ENCODE measurements at regions not wholly inside any gene's neighbourhood (a gene's known extent, or its start where the extent isn't known, plus 50 kb on each side); places are given as distances from the start of the nearest gene placed in this dataset.
"Not testable (repeated sequence)": the region's sequence is repeated elsewhere in the genome, so short reads cannot be mapped to it uniquely, and the experiment has no call there.

DNA sequence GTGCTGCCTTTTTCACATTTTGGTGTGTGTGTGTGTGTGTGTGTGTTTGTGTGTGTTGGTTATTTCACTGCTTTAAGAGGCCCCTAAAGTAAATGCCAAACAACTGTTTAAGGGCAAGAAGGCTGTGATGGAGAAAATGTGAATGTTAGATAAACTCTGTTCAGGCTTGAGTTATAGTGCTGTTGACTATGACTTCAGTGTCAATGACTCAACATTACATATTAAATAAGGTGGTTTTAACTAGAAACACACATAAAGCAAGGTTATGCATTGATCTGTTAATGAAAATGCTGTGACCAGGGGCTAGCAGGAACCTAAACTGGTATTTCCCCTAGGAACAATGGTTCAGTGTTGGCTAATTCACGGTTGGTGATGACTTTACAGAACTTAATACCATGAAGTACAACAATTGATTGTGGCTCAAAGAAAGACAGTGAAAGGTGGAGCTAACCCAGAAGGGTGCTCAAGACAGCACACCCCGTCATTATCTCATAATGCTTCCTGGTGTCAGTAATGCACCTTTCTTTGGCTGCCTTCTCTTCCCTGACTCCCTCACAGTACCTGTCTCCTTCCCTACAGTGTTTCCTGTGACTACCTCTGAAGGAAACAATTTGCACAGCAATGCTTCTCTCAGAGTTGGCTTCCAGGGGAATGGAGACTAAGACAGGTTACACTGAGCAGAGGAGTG lies 116.1 kb downstream of the RIN2 start:
- DNase-seq, result no peak

DNA sequence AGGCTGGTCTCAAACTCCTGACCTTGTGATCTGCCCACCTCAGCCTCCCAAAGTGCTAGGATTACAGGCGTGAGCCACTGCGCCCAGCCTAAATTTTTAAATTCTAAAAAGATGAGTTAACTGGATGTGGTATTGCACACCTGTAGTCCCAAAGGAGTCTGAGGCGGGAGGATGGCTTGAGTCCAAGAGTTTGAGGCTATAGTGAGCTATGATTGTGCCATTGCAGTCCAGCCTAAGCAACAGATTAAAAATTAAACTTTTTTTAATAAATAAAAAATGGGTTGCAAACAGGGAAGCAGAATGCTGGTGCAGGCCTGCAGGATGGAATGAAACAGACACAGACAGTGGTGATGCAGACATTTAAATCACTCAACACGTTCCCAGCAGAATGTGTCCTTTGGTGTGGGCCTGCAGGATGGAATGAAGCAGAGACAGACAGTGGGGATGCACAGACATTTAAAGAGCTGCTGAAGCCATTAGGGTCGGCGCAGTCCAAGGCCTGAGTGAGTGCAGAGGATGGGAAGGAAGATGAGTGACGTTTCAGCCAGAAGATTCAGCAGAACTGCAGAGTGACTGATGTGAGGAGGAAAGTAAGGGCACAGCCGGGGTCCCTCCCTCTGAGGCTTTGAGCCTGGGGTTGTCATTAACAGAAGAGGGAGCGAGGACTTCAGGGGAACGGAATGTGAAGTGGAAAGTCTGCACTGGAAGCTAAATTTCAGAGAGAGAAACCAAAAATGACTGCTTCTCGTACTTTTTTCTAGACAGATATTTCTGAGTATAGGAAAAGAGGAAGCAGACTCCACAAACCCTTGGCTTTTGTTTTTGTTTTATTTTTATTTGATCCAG lies 117.5 kb downstream of the RIN2 start:
- DNase-seq, result peak; percentile 70

DNA sequence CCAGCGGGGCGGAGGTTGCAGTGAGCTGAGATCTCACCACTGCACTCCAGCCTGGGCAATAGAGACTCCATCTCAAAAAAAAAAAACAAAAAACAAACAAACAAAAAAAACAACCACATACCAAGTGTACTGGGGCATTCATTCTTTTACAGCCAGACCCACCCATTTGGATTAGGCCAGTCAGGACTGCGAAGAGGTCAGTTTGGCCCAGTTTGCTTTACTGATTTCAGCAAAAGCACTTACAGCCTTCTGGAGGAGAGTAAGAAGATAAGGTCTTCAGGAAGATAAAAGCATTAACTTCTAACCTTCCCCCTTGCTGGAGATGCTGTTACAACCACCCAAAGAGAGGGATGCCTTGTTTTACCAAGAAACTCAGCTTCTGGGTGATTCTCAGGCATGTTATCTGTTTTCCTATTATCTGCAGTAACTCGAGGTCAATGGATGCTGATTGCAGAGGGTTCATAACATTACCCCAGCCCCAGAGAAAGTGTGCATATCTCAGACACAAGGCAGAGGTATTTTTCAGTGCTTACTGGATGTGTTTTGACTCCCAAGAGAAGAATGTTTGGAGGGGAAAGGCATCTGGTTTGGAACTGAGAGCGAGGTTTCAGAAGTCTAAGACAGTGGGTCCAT lies 118.9 kb downstream of the RIN2 start:
- no peak for DNase-seq

DNA sequence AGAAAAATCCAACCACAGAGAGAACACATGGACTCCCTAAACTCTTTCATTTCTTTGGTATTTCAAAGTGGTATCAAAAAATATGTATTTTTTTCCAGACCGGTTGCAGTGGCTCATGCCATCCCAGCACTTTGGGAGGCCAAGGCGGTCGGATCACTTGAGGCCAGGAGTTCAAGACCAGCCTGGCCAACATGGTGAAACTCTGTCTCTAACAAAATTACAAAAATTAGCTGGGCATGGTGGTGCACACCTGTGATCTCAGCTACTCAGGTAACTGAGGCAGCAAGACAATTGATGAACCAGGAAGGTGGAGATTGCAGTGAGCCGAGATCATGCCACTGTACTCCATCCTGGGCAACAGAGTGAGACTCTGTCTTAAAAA lies 121.8 kb downstream of the RIN2 start:
- DNase-seq, result not testable (repeated sequence)

DNA sequence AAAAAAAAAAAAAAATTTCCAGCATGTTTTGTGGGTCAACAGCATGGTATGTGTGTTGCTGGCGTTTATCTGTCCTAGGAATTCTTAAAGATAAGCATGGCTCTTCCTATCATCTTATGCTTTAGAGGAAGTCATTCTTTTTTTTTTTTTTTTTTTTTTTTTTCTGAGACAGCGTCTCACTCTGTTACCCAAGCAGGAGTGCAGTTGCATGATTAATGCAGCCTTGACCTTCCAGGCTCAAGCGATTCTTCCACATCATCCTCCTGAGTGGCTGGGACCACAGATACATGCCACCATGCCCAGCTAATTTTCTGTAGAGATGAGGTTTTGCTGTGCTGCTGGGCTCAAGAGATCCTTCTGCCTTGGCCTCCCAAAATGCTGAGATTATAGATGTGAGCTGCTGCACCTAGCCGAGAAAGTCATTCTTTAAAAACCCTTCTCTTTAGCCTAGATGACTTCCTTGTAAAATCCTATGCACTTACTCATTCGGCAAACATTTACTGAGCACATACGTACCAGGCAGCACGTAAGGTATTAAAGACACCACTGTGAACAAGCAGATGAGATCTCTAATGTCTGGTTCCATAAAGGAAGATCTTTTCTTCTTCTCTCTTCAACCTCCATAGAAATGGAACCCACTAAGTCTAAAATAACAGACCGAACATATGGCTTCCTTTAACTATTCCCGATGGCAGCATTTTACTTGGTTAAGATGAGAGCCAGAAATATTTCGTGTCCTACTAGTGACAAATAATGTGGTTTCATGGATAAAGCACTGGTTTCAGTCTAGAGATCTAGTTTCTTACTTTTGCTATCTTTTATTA lies 122.4 kb downstream of the RIN2 start:
- no peak for DNase-seq

DNA sequence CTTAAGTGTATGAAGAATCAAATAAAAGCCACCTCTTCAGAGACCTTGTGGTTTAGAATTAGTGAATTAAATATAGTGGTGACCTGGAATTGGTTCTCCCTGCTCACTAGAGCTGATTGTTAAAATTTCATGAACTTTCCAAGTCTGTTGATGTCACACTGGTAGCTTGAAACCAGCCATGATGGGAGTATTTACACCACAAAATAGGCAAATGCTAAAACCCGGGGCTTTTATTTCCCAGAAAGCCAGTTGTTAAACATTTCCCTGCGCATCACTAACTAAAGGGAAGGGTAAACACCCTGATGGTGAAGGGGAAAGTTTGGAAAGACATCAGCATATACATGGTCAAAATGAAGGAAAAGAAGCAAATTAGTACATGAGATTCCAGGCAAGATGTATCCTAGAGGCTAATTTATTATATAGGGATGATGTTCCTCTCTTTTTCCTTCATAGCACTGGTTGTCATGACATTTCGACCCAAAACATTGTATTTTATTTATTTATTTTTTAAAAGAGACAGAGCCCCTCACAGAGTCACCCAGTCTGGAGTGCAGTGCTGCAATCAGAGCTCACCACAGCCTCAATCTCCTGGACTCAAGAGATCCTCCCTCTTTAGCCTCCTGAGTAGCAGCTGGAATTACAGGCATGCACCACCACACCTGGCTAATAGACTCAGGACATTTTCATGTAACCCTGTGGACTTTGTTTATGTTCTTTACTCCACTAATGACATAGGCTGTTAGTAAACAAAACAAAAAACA lies 123.2 kb downstream of the RIN2 start:
- DNase-seq, result no peak

DNA sequence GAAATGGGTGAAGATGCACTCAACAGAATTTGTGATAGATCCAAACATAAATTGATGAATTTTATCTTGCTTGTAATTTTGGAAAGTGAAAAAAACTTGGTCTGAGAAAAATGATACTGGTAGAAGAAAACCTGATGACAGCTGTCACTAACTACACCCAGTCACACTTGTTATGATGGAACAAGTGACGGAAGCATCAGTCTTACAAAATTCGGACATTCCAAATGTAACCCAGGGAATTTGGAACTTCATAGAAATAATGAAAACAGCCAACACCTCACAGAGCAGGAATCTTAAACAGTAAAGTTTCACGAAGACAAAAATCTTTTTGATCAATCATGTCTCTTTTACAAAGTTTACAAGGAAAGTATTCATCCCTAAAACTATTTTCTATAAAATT lies 123.9 kb downstream of the RIN2 start:
- DNase-seq, result no peak

DNA sequence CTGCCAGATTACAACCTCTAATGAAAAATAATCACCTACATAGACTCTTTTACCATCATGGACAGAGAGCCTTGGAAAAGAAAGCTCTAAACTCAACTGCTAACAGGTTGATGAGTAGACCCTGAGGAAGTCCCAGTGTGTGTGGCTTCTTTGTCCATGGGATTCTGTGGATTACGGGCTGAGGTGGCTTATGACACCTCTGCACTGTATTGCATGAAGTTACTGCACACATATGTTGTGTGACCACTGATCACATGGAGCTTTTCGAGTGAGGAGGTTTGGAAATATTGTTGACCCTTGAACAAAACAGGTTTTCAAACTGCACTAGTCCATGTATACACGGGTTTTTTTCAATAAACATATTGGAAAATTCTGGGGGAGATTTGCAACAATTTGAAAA lies 124.4 kb downstream of the RIN2 start:
- DNase-seq, result no peak

DNA sequence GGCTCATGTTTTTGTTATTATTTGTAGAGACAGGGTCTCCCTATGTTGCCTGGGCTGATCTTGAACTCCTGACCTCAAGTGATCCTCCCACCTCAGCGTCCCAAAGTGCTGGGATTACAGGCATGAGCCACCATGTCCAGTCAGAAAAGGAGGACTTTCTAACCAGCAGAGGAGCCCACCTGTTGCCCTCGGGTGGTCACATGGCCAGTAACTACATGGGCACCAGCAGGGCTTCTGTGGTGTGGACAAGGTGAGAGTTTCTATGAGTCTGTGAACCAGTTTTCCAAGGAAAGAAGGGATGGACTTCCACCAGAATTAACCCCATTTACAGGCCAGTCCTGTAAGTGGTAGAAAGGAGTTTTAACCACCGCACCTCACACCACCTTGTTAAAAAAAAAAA lies 125.4 kb downstream of the RIN2 start:
- no peak for DNase-seq

DNA sequence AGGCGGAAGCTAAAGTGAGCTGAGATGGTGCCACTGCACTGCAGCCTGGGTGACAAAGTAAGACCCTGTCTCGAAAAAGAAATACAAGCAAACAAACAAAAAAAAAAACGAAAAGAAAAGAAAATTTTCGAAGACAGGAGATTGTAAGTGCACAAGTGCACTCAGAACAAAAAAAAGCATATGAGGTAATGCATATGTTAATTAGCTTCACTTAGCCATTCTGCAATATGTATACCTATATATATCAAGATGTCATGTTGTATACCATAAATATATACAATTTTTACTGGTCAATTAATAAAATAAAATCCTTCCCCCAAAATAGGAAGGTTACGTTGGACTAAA lies 127.5 kb downstream of the RIN2 start:
- no peak for DNase-seq

DNA sequence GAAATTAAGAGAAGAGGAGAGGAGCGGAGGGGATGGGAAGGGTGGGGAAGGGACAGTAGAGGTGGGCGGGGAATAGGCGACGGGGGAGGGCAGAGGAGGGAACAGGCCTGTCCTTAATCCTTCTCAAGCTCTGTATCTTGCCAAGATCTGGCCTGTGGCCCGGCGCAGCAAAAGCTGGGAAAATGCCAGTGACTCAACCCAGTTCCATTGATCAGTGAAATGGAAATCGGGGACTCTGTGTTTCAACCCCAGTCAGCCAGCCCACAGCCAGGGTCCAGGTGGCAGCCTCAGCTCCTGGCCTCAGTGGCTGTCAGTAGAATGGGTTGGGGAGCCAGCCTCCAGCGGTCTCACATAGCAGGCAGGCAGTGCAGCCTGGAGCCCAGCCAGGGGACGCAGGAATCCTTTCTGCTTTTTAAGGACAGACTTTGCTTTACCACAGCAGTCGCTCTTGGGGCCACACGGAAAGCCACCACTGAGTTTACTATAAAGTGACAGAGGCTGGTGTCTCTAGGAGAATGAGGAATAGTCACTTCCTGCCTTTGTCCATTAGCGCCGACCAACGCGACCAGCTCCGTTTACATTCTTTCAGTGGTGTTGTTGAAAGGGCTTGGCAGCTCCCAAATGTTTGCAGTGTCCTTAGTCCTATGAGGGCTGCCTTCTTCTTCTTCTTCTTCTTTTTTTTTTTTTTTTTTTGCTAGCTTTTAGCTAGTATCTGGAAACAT lies 128.0 kb downstream of the RIN2 start:
- no peak for DNase-seq

DNA sequence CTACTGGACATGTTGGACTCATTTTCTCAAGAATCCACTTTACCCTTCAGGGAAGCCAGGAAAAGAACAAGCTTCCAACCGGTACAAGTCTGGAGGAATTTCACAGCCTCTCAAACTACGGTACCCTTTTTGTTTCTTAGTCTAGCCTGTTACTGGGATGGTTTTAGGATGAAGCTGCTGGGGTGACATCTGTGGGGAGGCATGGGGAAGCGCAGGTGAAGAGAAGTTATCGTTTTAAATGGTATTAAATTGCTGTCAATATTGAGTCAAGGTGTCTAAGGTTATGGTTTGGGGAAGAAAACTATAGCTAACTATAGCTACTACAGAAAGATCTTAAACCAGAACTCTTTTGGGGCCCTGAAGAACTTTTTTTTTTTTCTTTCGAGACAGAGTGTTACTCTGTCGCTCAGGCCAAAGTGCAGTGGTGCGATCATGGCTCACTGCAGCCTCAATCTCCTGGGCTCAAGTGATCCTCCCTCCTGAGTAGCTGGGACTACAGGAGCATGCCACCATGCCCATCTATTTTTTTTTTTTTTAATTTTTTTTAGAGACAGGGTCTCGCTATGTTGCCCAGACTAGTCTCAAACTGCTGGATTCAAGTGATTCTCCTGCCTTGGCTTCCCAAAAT lies 128.7 kb downstream of the RIN2 start:
- no peak for DNase-seq

DNA sequence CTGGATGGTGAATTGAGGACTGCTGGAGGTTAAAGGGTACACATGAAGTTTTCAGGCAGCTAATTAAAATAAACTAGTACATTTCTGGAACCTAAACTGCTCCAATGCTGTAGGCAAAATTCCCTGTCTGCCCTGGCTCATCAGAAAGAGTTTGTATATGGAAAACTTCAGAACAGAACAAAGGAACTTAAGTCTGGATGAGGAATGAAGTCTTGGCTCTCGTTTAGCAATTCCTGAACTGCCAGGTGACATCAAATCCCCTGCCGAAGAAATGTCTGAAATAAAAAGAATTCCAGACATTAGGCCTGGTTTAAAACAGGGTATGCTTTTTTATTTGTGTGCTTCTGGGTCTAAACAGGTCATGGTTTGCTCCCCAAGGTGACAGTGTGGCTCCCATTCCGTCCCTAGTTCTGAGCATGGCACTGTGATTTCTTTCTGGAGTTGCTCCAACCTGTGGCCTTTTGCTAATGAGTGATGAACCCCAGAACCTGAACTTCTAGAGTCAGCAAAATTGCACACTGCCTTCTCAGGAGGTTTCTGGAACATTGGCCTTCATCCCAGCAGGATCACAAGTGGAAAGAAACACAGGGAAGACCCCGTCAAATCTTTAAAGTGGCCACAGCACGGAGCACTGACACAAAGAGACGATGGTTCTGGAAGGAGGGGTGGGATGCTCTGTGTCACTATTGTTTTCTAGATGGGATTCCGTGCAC lies 129.4 kb upstream of the NAA20 start:
- peak; percentile 65 for DNase-seq

DNA sequence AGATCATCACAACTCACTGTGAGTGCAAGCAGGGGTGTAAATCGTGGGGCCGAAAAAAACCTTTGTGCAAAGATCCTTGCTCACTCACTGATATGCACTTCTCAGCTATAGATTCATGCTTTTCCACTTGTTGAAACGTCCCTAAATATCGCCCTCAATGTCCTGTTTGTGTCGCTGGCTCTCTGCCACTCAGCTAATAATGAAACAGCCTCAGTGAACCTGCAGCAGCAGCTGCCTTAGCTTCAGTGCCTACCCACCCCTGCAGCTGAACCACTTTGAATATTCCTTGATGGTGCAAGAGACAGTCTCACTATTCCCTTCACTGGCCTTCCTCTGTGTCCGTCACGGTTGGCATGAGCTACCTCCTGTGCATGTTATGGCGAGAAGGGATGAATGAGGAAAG lies 128.9 kb upstream of the NAA20 start:
- DNase-seq, result no peak

DNA sequence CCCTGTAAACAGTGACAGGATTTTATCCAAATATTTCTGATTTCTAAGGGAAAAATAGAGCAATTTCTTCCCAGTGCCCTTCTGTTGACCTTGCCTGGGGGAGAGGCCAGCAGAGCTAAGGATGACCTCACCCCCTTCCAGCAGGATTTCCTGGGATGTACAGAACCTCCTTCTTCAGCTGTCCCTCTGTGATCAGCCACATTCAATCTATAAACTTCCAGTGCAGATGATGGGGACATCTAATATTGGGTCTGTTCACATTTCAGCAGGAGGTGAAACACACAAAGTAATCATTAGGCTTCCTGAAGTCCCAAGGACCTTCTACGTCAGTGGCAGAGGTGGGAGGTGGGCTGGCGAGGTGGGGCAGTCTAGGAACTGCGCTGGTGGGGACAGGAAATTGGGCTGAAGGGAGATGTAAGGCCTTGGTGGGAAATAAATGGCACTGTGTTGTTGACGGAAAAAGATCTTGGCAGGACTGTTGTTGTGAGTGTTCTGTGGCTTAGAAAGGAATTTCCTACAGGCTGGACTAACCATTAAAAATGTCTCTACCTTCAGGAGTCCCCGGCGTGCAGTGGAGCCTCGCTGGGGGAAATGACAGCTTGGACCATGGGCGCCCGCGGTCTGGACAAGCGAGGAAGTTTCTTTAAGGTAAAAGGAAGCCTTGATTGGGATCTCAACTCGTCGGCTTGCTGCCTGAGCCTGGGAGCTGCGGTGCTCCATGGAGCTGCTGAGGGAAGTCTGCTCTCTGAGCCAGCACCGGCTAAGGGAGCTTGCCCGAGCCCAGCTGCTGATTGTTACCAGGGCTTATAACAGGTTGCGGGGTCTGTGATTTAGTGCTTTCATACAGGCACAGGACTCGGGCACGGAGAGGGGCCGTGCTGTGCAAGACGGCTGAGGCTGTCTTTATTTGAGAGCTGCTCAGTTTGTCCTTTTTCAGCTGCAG lies 127.9 kb upstream of the NAA20 start:
- DNase-seq, result peak; percentile 71

DNA sequence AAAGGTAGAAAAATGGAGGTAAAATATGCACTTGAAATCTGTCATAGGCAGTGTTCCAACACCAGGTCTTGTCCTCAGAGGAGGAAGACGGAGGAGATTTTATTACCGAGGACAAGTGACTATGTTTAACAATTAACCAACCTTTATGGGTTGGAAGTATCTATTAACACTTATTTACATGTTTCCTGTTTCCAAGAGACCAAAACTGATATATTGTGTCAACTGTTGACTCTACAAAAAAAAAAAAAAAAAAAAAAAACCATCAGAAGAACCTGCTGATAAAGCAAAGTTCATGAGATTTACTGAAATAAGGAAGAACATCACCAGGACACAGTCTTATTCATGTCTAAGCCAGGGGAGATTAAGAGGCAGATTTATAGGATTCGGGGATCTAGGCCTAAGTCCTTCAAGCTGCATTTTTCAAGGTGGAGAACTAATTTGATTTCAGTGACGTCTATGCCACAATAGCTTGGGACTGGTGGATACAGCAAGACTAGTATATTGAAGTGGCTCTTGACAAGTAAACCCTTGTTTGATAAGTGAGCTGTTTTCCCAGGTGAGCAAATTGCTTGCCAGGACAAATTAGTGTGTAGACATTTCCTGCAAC lies 126.6 kb upstream of the NAA20 start:
- DNase-seq, result no peak

DNA sequence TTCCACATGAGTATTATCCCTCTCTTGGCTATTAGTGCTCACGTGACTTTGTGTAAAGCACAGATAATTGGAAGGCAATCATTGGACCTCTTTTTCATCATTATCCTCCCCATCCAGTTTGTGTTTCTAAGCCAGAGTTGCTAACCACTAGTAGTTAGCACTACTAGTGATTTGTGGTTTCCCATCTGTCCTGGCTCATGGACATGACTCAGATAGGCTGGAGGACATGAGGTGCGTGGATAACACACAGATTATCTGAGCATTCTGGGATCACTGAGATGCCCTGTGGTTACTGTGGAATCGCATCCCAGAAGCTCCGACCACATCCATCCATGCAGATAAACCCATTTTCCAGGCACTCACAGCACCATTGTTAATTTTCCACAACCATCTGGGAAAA lies 123.8 kb upstream of the NAA20 start:
- DNase-seq, result no peak

DNA sequence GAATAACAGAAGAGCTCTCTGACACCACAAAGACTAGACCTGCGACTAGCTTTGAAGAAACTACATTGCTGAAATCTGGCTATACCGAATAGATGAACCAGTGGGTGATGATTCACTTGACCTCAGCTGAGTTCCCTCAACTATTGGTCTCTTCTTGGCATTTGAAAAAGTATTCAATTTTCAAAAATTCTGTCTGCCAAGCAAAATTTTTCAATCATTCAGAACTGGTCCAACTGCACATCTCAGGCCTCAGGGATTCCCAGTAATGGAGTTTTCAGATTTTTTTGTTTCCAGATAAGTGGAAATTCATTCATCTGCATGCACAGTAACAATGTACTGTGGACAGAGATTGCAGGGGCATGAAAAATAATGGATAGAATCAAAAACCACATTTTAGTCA lies 121.4 kb upstream of the NAA20 start:
- no peak for DNase-seq

All from muscle of arm (tissue), 1 donor.